ENCODE measurements at regions not wholly inside any gene's neighbourhood (a gene's known extent, or its start where the extent isn't known, plus 50 kb on each side); places are given as distances from the start of the nearest gene placed in this dataset.

GRCh38 chr9:103215197-103215596 lies 220.1 kb downstream of the CYLC2 start (continued):
- TF ChIP-seq FOXO4 (CRISPR knock-in tag; conservative IDR thresholded peaks at IDR 0.05): no peak
- no peak for TF ChIP-seq HDAC2 (CRISPR knock-in tag; IDR thresholded peaks at IDR 0.05)
- TF ChIP-seq E2F5 (CRISPR knock-in tag; conservative IDR thresholded peaks at IDR 0.05): no peak
- TF ChIP-seq RBM39 (IDR thresholded peaks at IDR 0.05; ENCODE audit: low read depth, low read length, poor library complexity, severe bottlenecking): no peak
- no peak for TF ChIP-seq ZBTB42 (CRISPR knock-in tag; IDR thresholded peaks at IDR 0.05)
- TF ChIP-seq ZNF143 (CRISPR knock-in tag; IDR thresholded peaks at IDR 0.05): no peak
- TF ChIP-seq ZNF350 (CRISPR knock-in tag; IDR thresholded peaks at IDR 0.05; ENCODE audit: borderline replicate concordance, low read depth): no peak
- no peak for TF ChIP-seq KDM4B (CRISPR knock-in tag; IDR thresholded peaks at IDR 0.05)
- TF ChIP-seq FOXC1 (CRISPR knock-in tag; IDR thresholded peaks at IDR 0.05; ENCODE audit: borderline replicate concordance): no peak
- no peak for TF ChIP-seq ZNF414 (CRISPR knock-in tag; IDR thresholded peaks at IDR 0.05)
- TF ChIP-seq MLLT10 (CRISPR knock-in tag; IDR thresholded peaks at IDR 0.05): no peak
- TF ChIP-seq TBP (CRISPR knock-in tag; IDR thresholded peaks at IDR 0.05): no peak
